Parathyroid adenoma (tissue), 2 donors: ENCODE measurements at regions not wholly inside any gene's neighbourhood (a gene's known extent, or its start where the extent isn't known, plus 50 kb on each side); places are given as distances from the start of the nearest gene placed in this dataset.

Source experiments
- H2AFZ ChIP-seq: fragments of 300-600 bp; sonication (generic); one replicate; pipeline ENCODE4 v1.7.0; 2017; ENCODE audit warnings: antibody characterized with exemption, mild to moderate bottlenecking
- H3K27ac ChIP-seq: fragments of 300-600 bp; sonication (generic); one replicate; pipeline ENCODE4 v1.7.0; 2017
- H3K27me3 ChIP-seq: fragments of 300-600 bp; sonication (generic); one replicate; pipeline ENCODE4 v1.7.0; 2017; ENCODE audit warnings: low read length; ENCODE audit not compliant: control insufficient read depth, insufficient read depth
- H3K36me3 ChIP-seq: fragments of 300-600 bp; sonication (generic); one replicate; pipeline ENCODE4 v1.7.0; 2017; ENCODE audit warnings: low read length; ENCODE audit not compliant: control insufficient read depth, insufficient read depth
- H3K4me1 ChIP-seq: fragments of 300-600 bp; sonication (generic); one replicate; pipeline ENCODE4 v1.7.0; 2017; ENCODE audit warnings: control low read depth
- H3K4me2 ChIP-seq: fragments of 300-600 bp; sonication (generic); one replicate; pipeline ENCODE4 v1.7.0; 2017; ENCODE audit warnings: low read length
- H3K4me3 ChIP-seq: fragments of 300-600 bp; sonication (generic); one replicate; pipeline ENCODE4 v1.7.0; 2017; ENCODE audit warnings: low read depth, low read length
- H3K79me2 ChIP-seq: fragments of 300-600 bp; sonication (generic); one replicate; pipeline ENCODE4 v1.7.0; 2017; ENCODE audit warnings: control low read depth
- H3K9ac ChIP-seq: fragments of 300-600 bp; sonication (generic); one replicate; pipeline ENCODE4 v1.7.0; 2017; ENCODE audit warnings: mild to moderate bottlenecking
- H3K9me3 ChIP-seq: fragments of 300-600 bp; sonication (generic); one replicate; pipeline ENCODE4 v1.7.0; 2017; ENCODE audit warnings: low read length; ENCODE audit not compliant: control insufficient read depth
- TF ChIP-seq, protein P1 (sequence below): fragments of 300-600 bp; sonication (generic); IDR thresholded peaks from one replicate; pipeline ENCODE4 v1.7.0; 2017; ENCODE audit warnings: antibody characterized with exemption, mild to moderate bottlenecking
- donor health status: primary hyperparathyroidism.

DNA sequence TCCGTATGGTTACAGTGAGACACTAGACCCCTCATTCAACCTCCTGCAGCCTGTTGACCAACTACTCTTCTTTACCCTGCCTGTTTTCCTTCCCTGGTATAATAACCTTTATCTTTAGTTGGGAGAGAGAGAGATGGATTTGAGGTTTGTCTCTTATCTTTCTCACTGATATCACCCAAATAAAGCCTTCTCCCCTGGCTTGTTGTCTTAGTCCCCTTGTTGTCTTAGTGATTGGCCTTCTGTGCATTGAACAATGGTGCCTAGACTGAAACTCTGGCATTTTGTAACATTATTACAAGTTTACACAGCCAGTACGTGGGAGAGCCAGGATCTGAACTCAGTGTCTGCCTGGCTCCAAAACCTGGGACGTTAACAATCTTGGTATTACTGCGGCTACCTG is 560.8 kb downstream of the HS3ST4 start:
- H3K4me3 ChIP-seq, result no peak overlapping the region
- H3K9ac ChIP-seq, result no peak overlapping the region
- TF ChIP-seq, protein P1, sequence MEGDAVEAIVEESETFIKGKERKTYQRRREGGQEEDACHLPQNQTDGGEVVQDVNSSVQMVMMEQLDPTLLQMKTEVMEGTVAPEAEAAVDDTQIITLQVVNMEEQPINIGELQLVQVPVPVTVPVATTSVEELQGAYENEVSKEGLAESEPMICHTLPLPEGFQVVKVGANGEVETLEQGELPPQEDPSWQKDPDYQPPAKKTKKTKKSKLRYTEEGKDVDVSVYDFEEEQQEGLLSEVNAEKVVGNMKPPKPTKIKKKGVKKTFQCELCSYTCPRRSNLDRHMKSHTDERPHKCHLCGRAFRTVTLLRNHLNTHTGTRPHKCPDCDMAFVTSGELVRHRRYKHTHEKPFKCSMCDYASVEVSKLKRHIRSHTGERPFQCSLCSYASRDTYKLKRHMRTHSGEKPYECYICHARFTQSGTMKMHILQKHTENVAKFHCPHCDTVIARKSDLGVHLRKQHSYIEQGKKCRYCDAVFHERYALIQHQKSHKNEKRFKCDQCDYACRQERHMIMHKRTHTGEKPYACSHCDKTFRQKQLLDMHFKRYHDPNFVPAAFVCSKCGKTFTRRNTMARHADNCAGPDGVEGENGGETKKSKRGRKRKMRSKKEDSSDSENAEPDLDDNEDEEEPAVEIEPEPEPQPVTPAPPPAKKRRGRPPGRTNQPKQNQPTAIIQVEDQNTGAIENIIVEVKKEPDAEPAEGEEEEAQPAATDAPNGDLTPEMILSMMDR, result no peak
- H3K36me3 ChIP-seq, result no peaks in the 10 kb centered on the region
- H3K27ac ChIP-seq, result no peak overlapping the region
- no peaks in the 10 kb centered on the region for H3K9me3 ChIP-seq
- no peak overlapping the region for H2AFZ ChIP-seq
- H3K4me1 ChIP-seq, result no peaks in the 10 kb centered on the region
- H3K79me2 ChIP-seq, result no peaks in the 10 kb centered on the region
- H3K4me2 ChIP-seq, result no peak overlapping the region
- H3K27me3 ChIP-seq, result no peaks in the 10 kb centered on the region

DNA sequence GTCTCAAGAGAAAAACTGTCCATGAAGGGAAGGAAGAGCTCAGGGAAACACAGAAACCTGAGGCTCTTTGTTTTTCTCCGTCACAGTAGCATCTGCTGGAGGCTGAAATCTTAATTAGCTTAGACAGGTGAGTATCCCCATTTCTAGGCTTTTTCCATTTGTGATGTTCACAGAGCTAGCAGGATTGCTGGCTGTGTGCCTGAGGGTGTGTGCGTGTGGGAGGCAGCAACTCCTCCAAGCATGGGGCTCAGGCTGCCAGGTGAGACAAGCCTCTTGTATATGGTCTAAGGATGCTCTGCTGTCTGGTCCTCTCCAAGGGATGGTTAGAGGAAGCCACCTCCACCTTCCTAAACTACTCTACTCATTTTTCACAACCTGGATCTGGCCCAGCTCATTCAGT is 569.9 kb downstream of the HS3ST4 start:
- no peaks in the 10 kb centered on the region for H3K27me3 ChIP-seq
- H3K9me3 ChIP-seq, result no peaks in the 10 kb centered on the region
- TF ChIP-seq, protein P1, result no peak
- H3K27ac ChIP-seq, result no peak overlapping the region
- H3K9ac ChIP-seq, result no peak overlapping the region
- H2AFZ ChIP-seq, result no peak overlapping the region
- no peaks in the 10 kb centered on the region for H3K36me3 ChIP-seq
- H3K4me1 ChIP-seq, result no peaks in the 10 kb centered on the region
- no peak overlapping the region for H3K4me2 ChIP-seq
- H3K4me3 ChIP-seq, result no peak overlapping the region
- no peaks in the 10 kb centered on the region for H3K79me2 ChIP-seq

DNA sequence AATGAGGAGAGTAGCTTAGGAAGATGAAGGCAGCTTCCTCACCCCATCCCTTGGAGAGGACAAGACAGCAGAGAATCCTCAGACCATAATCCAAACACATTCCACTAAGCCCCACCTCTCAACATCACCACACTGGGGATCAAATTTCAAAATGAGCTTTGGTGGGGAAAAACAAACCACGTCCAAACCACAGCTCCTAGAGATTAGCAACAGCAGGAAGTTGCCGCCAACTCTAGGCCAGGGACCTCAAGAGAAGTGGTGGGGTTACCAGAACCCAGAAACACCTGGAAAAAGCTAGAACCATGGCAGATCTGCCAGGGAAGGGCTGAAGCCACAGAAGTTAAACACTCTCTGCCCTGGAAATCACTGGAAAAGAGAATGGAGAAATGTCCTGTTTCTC is 571.6 kb downstream of the HS3ST4 start:
- no peak overlapping the region for H3K4me2 ChIP-seq
- H3K4me3 ChIP-seq, result no peak overlapping the region
- TF ChIP-seq, protein P1, result no peak
- no peaks in the 10 kb centered on the region for H3K27me3 ChIP-seq
- no peak overlapping the region for H2AFZ ChIP-seq
- H3K4me1 ChIP-seq, result no peaks in the 10 kb centered on the region
- no peak overlapping the region for H3K9ac ChIP-seq
- no peaks in the 10 kb centered on the region for H3K36me3 ChIP-seq
- no peaks in the 10 kb centered on the region for H3K79me2 ChIP-seq
- no peaks in the 10 kb centered on the region for H3K9me3 ChIP-seq
- H3K27ac ChIP-seq, result no peak overlapping the region

DNA sequence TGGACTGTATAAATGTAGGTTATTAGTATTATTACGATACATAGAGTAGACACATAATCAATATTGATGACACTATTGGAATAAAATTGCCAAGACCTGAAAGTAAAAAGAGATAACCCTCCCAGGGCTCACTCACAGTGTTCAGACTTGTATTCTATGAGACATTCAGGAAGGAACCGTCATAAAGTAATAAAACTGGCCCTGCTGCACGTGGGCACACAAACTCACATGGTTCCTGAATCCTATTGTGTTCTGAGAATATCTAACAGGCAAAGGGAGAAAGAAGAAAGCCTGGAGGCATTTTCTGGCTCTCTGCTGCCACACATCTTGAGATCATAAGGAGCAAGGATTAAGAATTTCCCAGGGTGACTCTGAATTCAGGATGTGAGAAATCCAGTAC is 575.9 kb downstream of the HS3ST4 start:
- H3K4me2 ChIP-seq, result no peak overlapping the region
- no peaks in the 10 kb centered on the region for H3K4me1 ChIP-seq
- no peaks in the 10 kb centered on the region for H3K9me3 ChIP-seq
- H2AFZ ChIP-seq, result no peak overlapping the region
- H3K36me3 ChIP-seq, result no peaks in the 10 kb centered on the region
- H3K4me3 ChIP-seq, result no peak overlapping the region
- TF ChIP-seq, protein P1, result no peak
- H3K9ac ChIP-seq, result no peak overlapping the region
- no peaks in the 10 kb centered on the region for H3K27me3 ChIP-seq
- no peak overlapping the region for H3K27ac ChIP-seq
- no peaks in the 10 kb centered on the region for H3K79me2 ChIP-seq

DNA sequence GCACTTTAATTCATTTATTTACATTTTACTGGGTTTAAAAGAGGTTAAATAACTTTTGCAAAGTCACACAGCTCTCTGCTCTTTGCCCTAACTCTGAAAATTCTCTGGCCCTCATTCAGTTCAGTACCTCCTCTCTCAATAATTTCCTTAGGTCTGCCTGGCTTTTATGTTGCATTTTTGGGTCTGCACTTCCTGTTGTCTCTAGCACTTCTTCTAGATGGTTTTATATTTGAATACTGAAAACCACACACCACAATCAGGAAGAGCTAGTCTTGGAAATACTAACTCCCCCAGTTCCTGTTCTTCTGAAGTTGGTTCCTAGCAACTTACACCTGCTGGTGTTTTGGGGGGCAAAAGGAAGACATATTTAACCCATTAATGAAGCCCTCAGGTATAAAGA is 577.9 kb downstream of the HS3ST4 start:
- no peaks in the 10 kb centered on the region for H3K27me3 ChIP-seq
- no peak overlapping the region for H3K4me2 ChIP-seq
- TF ChIP-seq, protein P1, result no peak
- no peaks in the 10 kb centered on the region for H3K9me3 ChIP-seq
- no peak overlapping the region for H2AFZ ChIP-seq
- no peaks in the 10 kb centered on the region for H3K36me3 ChIP-seq
- no peak overlapping the region for H3K4me3 ChIP-seq
- H3K27ac ChIP-seq, result no peak overlapping the region
- no peaks in the 10 kb centered on the region for H3K4me1 ChIP-seq
- no peaks in the 10 kb centered on the region for H3K79me2 ChIP-seq
- no peak overlapping the region for H3K9ac ChIP-seq
